Esophagus squamous epithelium (tissue), 5 donors: ENCODE measurements at regions not wholly inside any gene's neighbourhood (a gene's known extent, or its start where the extent isn't known, plus 50 kb on each side); places are given as distances from the start of the nearest gene placed in this dataset.

Source experiments
- DNase-seq: peaks from one replicate; lab custom pipeline; 2025; lab: John Stamatoyannopoulos, UW
- H3K27ac ChIP-seq, 4 donors: fragments of 200-600 bp; sonication (generic); one replicate each; pipeline ENCODE4 v1.5.1; 2016 to 2019; ENCODE audit warnings: mild to moderate bottlenecking in 1 of 4
- H3K27me3 ChIP-seq, 4 donors: fragments of 200-600 bp; sonication (generic); 1 replicate in 3 of 4; 2 replicates in 1 of 4; pipeline versions ENCODE4 v1.5.1 to v1.6.0; 2017 to 2021; ENCODE audit warnings: antibody characterized with exemption in 1 of 4
- H3K36me3 ChIP-seq, 3 donors: fragments of 200-600 bp; sonication (generic); one replicate each; pipeline ENCODE4 v1.5.1; 2016 to 2019
- H3K4me1 ChIP-seq, 3 donors: fragments of 200-600 bp; sonication (generic); one replicate each; pipeline ENCODE4 v1.5.1; 2017 to 2019
- H3K4me3 ChIP-seq, 4 donors: fragments of 200-600 bp; sonication (generic); 1 replicate in 3 of 4; 2 replicates in 1 of 4; pipeline ENCODE4 v1.5.1; 2016 to 2019; ENCODE audit warnings: mild to moderate bottlenecking in 2 of 4, moderate library complexity in 1 of 4
- H3K9me3 ChIP-seq, 3 donors: fragments of 200-600 bp; sonication (generic); one replicate each; pipeline ENCODE4 v1.5.1; 2016 to 2019
- CTCF ChIP-seq, 6 experiments: fragments of 450-650 bp in 4 of 6; fragments of 200-600 bp in 2 of 6; sonication (generic) in 2 of 6; IDR thresholded peaks; one replicate each; pipeline ENCODE4 v1.5.1; 2016 to 2019; ENCODE audit warnings: antibody characterized with exemption in 6 of 6, mild to moderate bottlenecking in 4 of 6, moderate library complexity in 4 of 6
- POLR2A ChIP-seq, 4 donors: fragments of 450-650 bp; IDR thresholded peaks; one replicate each; pipeline ENCODE4 v1.6.1; 2017; ENCODE audit warnings: antibody characterized with exemption in 4 of 4, mild to moderate bottlenecking in 4 of 4, moderate library complexity in 3 of 4
- WGBS, 2 donors: methylation state at CpG; one replicate each; pipeline ENCODE4 v1.1.5; 2018; 5-methylcytosine and 5-hydroxymethylcytosine counted together
- intact Hi-C: fragments of 100-400 bp; cut with DNase I; formaldehyde crosslinking; loops from one replicate; pipeline ENCODE4 v1.15.0; 2022
- donor health status: DM: yes; HTN: yes; CAD: no.

- TF ChIP-seq POLR2A (IDR thresholded peaks at IDR 0.05) (no peak), CTCF (IDR thresholded peaks at IDR 0.05) (no peak)
- Histone ChIP-seq H3K27ac (no peak overlapping the region), H3K4me3 (no peak overlapping the region), H3K9me3 (no peaks in the 10 kb centered on the region), H3K27me3 (peaks cover 0 to 52% (median 0%) of the 10 kb centered on the region in 4 donors), H3K36me3 (no peaks in the 10 kb centered on the region), H3K4me1 (peaks cover 13 to 34% (median 17%) of the 10 kb centered on the region in 3 donors)
- WGBS, 2 donors: 68 to 75% methylated on average over 4 of the region's 4 CpGs
- DNase-seq: no peak
- intact Hi-C loops: no loop called here
Measured at GRCh38 chr22:23517804-23518375, 62.2 kb downstream of the IGLL1 start.

- Histone ChIP-seq H3K4me3 (no peak overlapping the region), H3K36me3 (no peaks in the 10 kb centered on the region), H3K27me3 (peaks cover 0 to 39% (median 0%) of the 10 kb centered on the region in 4 donors), H3K4me1 (peaks cover 3 to 19% (median 10%) of the 10 kb centered on the region in 3 donors), H3K9me3 (no peaks in the 10 kb centered on the region), H3K27ac (no peak overlapping the region)
- no peak for DNase-seq
- intact Hi-C loops: no loop called here
- TF ChIP-seq POLR2A (IDR thresholded peaks at IDR 0.05) (no peak), CTCF (IDR thresholded peaks at IDR 0.05) (no peak)
- WGBS, 2 donors: 73% methylated on average over 3 of the region's 9 CpGs; no CpG with 5 or more reads in 1 of the 2 donors
Measured at GRCh38 chr22:23516304-23516703, 63.8 kb downstream of the IGLL1 start.

DNA sequence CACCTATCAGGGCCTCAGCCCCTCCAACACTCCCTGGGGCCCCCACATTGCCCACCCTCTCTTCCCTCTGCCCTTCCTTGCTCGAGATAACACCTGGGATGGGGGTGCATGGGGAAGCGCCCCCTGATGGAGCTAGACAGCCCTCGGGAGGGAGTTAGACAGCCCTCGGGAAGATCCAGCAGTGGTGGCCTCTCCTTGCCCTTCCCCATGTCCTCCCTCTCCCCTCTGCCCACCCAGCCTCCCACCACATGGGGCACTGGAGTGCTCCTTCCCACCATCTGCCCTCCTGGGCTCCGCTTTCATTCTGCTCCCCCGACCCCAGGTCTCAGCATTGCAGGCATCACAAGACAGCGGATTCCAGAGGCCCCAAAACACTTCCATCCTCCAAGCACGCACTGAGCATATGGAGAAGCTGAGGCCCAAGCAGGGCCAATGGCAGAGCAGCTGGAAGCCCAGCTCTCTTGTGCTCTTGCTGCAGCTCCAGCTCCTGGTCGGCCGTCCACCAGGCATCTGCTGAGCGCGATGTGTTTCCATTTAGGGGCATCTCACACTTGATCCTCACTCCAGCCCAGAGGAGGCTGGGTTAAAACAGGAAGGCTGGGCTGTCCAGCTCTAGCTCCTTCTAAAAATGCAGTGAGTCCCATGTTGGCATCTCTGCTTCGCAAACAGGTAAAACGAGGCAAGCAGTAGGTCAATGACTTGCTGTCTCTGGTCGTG lies 65.6 kb downstream of the IGLL1 start:
- Histone ChIP-seq H3K4me1 (peaks cover 0 to 5% (median 0%) of the 10 kb centered on the region in 3 donors), H3K4me3 (no peak overlapping the region), H3K36me3 (no peaks in the 10 kb centered on the region), H3K9me3 (no peaks in the 10 kb centered on the region), H3K27me3 (peaks cover 0 to 26% (median 0%) of the 10 kb centered on the region in 4 donors), H3K27ac (no peak overlapping the region)
- no peak for TF ChIP-seq POLR2A (IDR thresholded peaks at IDR 0.05)
- TF ChIP-seq CTCF (IDR thresholded peaks at IDR 0.05): no peak
- no peak for DNase-seq
- intact Hi-C loops: no loop called here
- 75 to 85% methylated on average over 13 to 14 of the region's 15 CpGs for WGBS, 2 donors

DNA sequence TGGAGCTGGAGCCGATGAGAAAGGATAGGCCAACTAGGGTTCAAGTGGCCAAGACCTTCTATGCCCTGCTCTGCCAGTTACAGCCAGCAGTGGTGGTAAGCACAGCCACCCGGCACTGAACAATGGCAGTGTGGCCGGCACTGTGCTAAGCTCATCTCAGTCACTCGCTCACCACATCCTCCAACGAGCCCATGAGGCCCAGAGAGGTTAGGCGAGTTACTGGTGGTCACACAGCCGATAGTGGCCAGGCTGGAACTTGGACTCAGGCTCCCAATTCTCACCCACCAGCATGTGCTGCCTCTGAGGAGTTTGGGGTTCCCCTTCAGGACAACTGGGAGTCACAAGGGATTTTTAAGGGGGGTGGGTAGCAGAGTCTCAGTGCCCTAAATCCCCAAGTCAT lies 66.4 kb downstream of the IGLL1 start:
- DNase-seq: no peak
- TF ChIP-seq CTCF (IDR thresholded peaks at IDR 0.05) (no peak), POLR2A (IDR thresholded peaks at IDR 0.05) (no peak)
- no peaks in the 10 kb centered on the region for H3K9me3 ChIP-seq
- H3K27me3 ChIP-seq: peaks cover 0 to 18% (median 0%) of the 10 kb centered on the region in 4 donors
- H3K27ac ChIP-seq: no peak overlapping the region
- no peaks in the 10 kb centered on the region for H3K36me3 ChIP-seq
- WGBS, 2 donors: 80 to 100% methylated on average over 2 to 3 of the region's 7 CpGs
- H3K4me1 ChIP-seq: peaks cover 0 to 4% (median 0%) of the 10 kb centered on the region in 3 donors
- H3K4me3 ChIP-seq: no peak overlapping the region
- intact Hi-C loops: no loop called here

- WGBS, 2 donors: 67 to 79% methylated on average over 3 to 8 of the region's 15 CpGs
Measured at GRCh38 chr22:23513133-23513532, 67.0 kb downstream of the IGLL1 start.

More at GRCh38 chr22:23513133-23513532, 67.0 kb downstream of the IGLL1 start:
- H3K27ac ChIP-seq: no peak overlapping the region
- no peaks in the 10 kb centered on the region for H3K36me3 ChIP-seq
- H3K4me3 ChIP-seq: no peak overlapping the region
- TF ChIP-seq POLR2A (IDR thresholded peaks at IDR 0.05): no peak
- TF ChIP-seq CTCF (IDR thresholded peaks at IDR 0.05): no peak
- peaks cover 0 to 17% (median 0%) of the 10 kb centered on the region in 4 donors for H3K27me3 ChIP-seq
- no peak for DNase-seq
- no peaks in the 10 kb centered on the region for H3K4me1 ChIP-seq
- intact Hi-C loops: no loop called here
- no peaks in the 10 kb centered on the region for H3K9me3 ChIP-seq
